Hematopoietic multipotent progenitor cell treated with erythropoietin and hydrocortisone succinate and interleukin-3 and kit ligand, for 15 days (in vitro differentiated cells): ENCODE measurements at regions not wholly inside any gene's neighbourhood (a gene's known extent, or its start where the extent isn't known, plus 50 kb on each side); places are given as distances from the start of the nearest gene placed in this dataset.

Experiments
- DNase-seq: peaks from one replicate; pipeline ENCODE4 v3.0.0-alpha.2; 2015; ENCODE audit warnings: low spot score

GRCh38 chr15:62708470-62708869 lies 334.1 kb upstream of the TPM1 start:
- DNase-seq = no peak

DNA sequence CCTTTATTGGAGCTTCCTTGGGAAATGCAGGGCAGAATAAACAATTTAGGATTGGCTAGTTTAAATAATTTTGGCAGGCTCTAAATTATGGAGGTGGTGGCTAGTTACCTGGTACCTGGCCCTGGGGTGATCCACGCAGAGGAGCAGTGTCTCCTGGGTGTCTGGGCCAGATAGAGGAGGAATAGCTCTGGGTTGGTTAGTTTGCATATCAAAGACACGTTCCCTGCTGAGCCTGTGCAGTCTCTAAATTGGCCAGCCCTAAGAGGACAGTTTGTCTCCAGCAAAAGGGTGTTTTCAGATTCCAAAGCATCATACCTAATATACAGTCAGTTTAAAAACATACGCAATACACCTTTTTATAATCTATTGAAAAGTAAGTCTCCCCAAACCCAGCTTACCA lies 333.3 kb upstream of the TPM1 start:
- DNase-seq = no peak

DNA sequence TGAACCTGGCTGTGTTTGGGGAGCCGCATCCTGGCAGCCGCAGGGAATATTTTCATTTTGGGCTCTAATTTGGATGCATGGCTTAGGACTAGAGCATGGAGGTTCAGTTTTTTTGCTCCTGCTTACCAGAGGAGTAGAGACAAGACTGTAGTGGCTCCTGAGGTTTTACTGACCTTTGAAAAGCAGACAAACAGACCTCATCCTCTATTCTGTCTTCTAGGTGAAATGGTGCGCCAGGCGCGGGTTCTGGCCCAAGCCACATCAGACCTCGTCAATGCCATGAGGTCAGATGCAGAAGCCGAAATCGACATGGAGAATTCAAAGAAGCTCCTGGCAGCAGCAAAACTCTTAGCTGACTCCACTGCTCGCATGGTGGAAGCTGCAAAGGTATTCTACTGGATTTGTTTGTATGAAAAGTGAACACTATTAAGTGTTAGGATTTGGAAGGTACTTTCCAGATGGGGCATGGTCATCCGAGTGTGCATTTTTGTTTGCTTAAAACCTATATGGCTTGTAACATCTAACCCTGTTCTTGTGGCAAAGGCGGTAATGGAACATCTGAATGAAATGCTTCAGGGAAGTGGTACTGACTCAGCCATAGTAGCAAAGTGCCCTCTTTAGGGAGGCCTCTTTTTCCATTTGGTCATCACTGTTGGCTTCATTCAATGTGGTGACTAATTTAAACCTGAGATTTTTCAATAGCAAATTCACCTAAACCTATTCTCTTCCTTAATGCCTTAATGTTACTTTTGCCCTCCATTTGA lies 330.7 kb upstream of the TPM1 start:
- DNase-seq = no peak

DNA sequence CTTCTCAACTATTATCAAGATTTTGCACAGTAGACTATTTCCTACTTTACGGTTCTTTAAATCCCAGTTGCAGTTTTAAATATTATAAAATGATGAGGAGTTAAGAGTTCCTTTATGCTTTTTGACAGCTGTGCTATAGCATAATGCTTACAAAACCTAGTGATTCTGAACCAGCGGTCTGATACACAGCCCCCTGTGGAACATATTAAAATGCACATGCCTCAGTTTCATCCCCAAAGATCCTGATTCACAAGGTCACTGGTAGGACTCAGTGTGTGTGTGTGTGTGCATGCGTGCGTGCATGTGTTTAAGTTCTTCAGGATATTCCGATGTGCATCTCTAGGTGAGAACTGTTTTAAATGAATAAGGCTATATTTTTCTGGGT lies 330.1 kb upstream of the TPM1 start:
- no peak for DNase-seq

- DNase-seq = no peak
Measured at GRCh38 chr15:62715946-62716345, 326.6 kb upstream of the TPM1 start.

GRCh38 chr15:62717496-62717895 lies 325.1 kb upstream of the TPM1 start:
- no peak for DNase-seq

- DNase-seq = no peak
Measured at GRCh38 chr15:62719316-62719715, 323.2 kb upstream of the TPM1 start.

DNA sequence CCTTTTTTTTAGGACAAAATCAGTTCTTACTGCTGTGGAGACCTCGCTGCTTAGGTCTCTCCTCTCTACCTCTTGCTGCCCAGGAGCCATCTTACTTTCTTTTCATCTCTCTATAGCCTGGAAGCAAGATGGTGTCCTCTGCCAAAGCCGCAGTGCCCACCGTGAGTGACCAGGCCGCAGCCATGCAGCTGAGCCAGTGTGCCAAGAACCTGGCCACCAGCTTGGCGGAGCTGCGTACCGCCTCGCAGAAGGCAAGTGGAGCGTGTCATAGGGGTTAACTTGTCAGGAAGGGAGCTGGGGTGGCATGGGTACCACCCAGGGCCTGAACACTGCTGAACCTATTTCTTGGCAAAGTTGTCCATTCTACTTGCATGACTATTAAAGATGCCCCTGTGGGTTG lies 320.3 kb upstream of the TPM1 start:
- DNase-seq = no peak

- no peak for DNase-seq
Measured at GRCh38 chr15:62726461-62726860, 316.1 kb upstream of the TPM1 start.

DNA sequence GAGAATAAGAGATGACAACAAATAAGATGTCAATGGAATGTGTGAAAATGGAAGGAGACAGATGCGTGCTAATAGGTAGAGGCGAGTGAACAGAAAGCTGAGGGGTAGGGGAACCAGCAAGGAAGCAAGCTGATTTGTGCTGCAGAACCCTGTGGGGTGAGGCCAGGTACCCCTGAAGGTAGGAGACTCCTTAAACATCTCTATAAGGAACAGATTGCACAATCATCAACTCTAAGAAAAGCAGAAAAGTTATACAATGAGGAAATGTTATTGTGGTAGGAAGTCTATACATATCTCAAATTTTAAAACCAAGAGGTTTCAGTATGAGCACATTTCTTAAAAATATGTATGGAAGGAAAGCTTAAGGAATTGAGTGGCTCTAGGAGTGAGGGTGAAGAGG lies 315.0 kb upstream of the TPM1 start:
- no peak for DNase-seq

GRCh38 chr15:62730825-62731224 lies 311.7 kb upstream of the TPM1 start:
- DNase-seq = no peak

DNA sequence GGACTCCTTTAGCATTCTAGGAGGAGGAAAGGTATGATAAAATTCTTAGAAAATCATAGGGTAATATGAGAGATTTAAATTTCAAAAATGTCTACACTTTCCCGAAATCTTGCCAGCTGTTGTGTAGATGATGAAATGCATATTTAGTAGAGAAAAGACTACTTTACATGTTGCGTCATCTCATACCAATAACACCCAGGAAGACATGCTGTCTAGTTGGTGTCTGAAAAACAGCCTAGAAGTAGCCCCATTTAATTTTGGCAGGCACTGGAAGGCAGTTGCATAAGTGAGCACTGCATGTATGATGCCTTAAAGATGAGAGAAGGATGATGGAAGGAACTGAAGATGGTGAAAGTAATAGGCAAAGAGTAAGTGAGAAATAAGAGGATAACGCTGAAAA lies 310.5 kb upstream of the TPM1 start:
- no peak for DNase-seq

DNA sequence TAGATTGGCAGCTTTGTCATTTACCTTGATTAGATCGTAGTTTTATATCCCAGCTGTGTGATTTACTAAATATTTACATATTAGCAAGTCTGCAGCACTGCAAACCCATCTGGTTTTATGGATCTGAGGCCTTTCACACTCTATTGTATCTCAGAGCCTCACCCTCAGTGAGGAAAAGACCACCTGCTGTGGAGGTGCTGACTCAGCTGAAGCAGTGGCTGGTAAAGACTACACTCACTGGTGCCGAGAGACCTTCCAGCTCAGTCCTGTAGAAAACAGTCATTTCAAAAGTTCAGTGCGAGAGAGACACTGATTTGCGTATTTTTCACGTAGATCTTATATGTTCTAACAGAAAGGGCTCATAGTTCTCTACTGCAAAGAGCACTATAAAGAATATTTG lies 307.8 kb upstream of the TPM1 start:
- DNase-seq = no peak

DNA sequence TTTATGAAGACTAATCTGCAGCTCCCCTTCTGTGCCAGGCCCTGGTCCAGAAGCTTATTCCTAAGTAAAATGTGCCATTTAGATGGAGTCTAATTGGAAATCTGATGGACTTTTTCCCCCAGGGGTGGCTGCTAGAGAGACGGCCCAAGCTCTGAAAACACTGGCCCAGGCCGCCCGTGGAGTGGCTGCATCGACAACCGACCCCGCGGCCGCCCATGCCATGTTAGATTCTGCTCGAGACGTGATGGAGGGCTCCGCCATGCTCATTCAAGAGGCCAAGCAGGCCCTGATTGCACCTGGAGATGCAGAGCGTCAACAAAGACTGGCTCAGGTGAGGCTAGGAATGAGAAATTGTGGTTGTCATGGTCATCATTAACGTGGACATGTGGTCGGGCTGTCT lies 305.8 kb upstream of the TPM1 start:
- DNase-seq = no peak

DNA sequence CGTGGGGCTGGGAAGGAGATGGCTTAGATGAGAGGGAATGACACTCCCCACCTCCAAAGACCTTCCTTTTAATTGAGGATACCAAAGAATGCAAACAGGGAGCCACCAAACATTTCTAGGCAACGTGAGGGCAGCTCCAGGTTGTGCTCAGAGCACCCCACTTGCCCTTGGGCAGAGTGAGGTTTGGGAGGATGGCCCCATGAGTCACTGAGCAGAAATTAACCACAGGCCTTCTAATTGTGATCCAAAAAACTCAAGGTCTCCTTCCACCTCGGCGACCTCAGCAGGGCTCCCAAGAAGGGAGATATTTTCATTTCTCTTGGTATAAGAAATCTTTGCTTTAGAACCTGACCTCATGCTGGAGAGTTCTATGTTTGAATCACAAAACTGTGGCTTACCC lies 305.0 kb upstream of the TPM1 start:
- no peak for DNase-seq

DNA sequence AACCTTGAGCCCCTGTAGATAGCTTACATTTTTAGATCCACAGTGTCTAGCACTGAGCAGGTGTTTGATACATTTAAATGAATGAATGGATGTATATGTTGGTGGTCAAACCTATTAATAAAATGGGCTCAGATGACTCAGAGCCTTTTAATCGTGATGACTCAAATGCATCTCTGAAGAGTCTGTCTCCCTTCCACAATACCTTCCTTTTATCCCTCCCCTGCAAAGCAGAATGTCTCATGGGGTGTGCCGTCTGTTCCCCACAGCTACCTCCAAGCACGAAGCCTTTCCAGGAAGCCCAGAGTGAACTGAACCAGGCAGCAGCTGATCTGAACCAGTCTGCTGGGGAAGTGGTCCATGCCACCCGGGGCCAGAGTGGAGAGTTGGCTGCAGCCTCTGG lies 303.5 kb upstream of the TPM1 start:
- no peak for DNase-seq

DNA sequence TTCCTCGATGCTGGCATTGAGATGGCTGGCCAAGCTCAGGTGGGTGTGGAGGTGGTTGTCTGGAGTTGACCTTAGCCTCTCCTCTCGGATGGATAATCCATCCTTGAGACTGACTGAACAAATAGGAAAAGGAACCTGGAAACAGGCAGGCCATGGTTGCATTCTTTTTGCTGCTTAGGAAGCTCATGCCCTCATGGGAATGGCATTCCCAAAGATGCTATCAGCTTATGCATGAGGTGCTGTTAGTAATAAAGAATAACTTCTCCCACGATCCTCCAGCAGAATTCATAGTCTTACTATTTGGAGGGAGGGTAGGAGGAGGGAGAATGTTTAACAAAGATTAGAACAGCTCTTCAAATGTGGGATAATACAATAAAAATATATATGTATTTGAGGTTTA lies 303.0 kb upstream of the TPM1 start:
- DNase-seq = no peak

GRCh38 chr15:62740141-62741004 lies 302.2 kb upstream of the TPM1 start:
- no peak for DNase-seq

DNA sequence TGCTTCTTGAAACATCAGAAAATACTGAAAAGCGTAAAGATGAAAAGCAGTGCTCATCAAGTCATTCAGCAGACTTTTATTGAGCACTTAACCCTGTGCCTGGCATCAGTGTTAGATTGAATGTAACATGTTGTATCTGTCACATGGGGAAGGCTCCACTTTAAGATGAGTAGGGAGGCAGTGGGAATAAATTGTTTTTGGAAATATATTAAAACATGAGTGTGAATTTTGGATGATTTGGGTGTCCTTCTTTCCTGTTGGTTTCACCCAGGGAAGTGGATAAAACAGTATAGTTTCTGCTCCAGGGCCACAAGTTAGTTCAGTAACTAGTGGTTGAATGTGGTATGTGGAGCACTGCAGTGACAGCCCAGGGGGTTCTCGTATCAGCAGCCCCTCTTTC lies 301.4 kb upstream of the TPM1 start:
- no peak for DNase-seq

DNA sequence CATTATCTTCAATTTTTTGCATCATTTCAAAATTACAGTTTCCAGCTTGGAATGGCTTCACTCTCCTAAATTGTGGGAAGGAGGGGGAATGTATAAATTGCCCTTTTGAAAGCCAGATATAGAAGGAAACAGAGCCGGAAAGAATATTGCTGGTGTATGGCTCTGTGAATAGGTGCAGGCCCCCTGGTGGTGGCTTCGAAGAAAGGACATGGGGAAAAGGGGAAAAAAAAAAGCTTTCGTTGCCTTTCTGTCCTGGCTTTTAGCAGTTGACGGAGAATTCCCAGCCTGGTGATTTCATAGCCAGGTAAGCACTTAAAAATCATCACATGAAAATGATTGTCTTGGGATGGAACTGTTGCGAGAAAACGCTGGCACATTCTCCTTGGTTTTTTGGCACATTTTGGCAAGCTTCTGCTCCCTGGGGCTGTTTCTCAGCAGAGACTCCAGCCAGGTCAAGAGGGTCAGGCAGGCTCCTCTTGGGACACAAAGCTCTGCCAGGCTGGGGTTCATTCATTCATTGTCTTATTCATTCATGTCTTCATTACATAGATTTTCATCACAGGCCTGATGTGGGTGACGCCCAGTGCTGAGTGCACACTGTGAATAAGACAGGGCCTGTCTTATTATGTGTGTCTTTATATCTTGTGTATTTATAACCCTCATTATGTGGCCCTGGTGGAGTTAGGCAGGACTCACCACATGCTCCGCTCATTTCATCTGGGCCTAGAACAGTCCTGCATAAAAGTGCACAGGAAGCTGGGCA lies 300.0 kb upstream of the TPM1 start:
- DNase-seq = peak; percentile 44

- no peak for DNase-seq
Measured at GRCh38 chr15:62745621-62746225, 296.8 kb upstream of the TPM1 start.

GRCh38 chr15:62748196-62748595 lies 294.4 kb upstream of the TPM1 start:
- no peak for DNase-seq
